Tibial nerve (tissue), 4 donors: ENCODE measurements at regions not wholly inside any gene's neighbourhood (a gene's known extent, or its start where the extent isn't known, plus 50 kb on each side); places are given as distances from the start of the nearest gene placed in this dataset.

Source experiments
- DNase-seq, 2 donors: peaks; one replicate each; pipeline ENCODE4 v3.0.0-alpha.2; 2019; ENCODE audit warnings: low spot score in 2 of 2
- H3K27ac ChIP-seq, 4 donors: fragments of 200-600 bp; sonication (generic) in 3 of 4; one replicate each; pipeline ENCODE4 v1.5.1; 2017 to 2019; ENCODE audit warnings: mild to moderate bottlenecking in 1 of 4
- H3K27me3 ChIP-seq, 2 donors: fragments of 200-600 bp; sonication (generic) in 1 of 2; one replicate each; pipeline versions ENCODE4 v1.5.1 to v1.6.0; 2017 to 2019
- H3K36me3 ChIP-seq, 3 donors: fragments of 200-600 bp; sonication (generic); one replicate each; pipeline ENCODE4 v1.5.1; 2018 to 2019
- H3K4me1 ChIP-seq, 4 donors: fragments of 200-600 bp; sonication (generic) in 3 of 4; one replicate each; pipeline ENCODE4 v1.5.1; 2017 to 2019
- H3K4me3 ChIP-seq, 4 donors: fragments of 200-600 bp; sonication (generic) in 3 of 4; one replicate each; pipeline ENCODE4 v1.5.1; 2017 to 2019; ENCODE audit warnings: mild to moderate bottlenecking in 1 of 4, moderate library complexity in 1 of 4
- H3K9me3 ChIP-seq, 4 donors: fragments of 200-600 bp; sonication (generic) in 3 of 4; one replicate each; pipeline ENCODE4 v1.5.1; 2017 to 2019
- CTCF ChIP-seq, 5 experiments: fragments of 200-600 bp in 3 of 5; fragments of 450-650 bp in 2 of 5; sonication (generic) in 3 of 5; IDR thresholded peaks; one replicate each; pipeline ENCODE4 v1.5.1; 2016 to 2019; ENCODE audit warnings: antibody characterized with exemption in 5 of 5, mild to moderate bottlenecking in 3 of 5, moderate library complexity in 2 of 5
- EP300 ChIP-seq, 2 donors: sonication (generic); formaldehyde crosslinking; IDR thresholded peaks; one replicate each; pipeline ENCODE4 v1.6.1; 2017; ENCODE audit warnings: antibody characterized with exemption in 2 of 2, mild to moderate bottlenecking in 1 of 2
- POLR2A ChIP-seq, 2 donors: fragments of 450-650 bp; IDR thresholded peaks; one replicate each; pipeline ENCODE4 v1.6.1; 2017; ENCODE audit warnings: antibody characterized with exemption in 2 of 2, mild to moderate bottlenecking in 2 of 2, moderate library complexity in 2 of 2
- WGBS, 2 donors: methylation state at CpG; one replicate each; pipeline ENCODE4 v1.1.5; 2018; 5-methylcytosine and 5-hydroxymethylcytosine counted together

- H3K36me3 ChIP-seq = no peaks in the 10 kb centered on the region
- no peaks in the 10 kb centered on the region for H3K4me1 ChIP-seq
- H3K27me3 ChIP-seq = no peaks in the 10 kb centered on the region
- no peak for TF ChIP-seq CTCF (IDR thresholded peaks at IDR 0.05)
- no peak for TF ChIP-seq POLR2A (IDR thresholded peaks at IDR 0.05)
- TF ChIP-seq EP300 (IDR thresholded peaks at IDR 0.05) = no peak
- no peak overlapping the region for H3K27ac ChIP-seq
- no peak overlapping the region for H3K4me3 ChIP-seq
- no peaks in the 10 kb centered on the region for H3K9me3 ChIP-seq
- DNase-seq = no peak
- 63 to 76% methylated on average over 3 of the region's 3 CpGs for WGBS, 2 donors
These were observed 114.8 kb upstream of the XYLT1 start for GRCh38 chr16:17585449-17586074.

GRCh38 chr16:17578981-17579874 is 108.5 kb upstream of the XYLT1 start:
- peak; percentile 43 to 96 for DNase-seq
- 16 to 21% methylated on average over 10 of the region's 10 CpGs for WGBS, 2 donors

GRCh38 chr16:17574256-17574655 is 103.5 kb upstream of the XYLT1 start:
- Histone ChIP-seq H3K9me3 (no peaks in the 10 kb centered on the region), H3K27ac (no peak overlapping the region), H3K4me3 (no peak overlapping the region), H3K27me3 (no peaks in the 10 kb centered on the region), H3K4me1 (peaks cover 0 to 7% (median 0%) of the 10 kb centered on the region in 4 donors), H3K36me3 (no peaks in the 10 kb centered on the region)
- DNase-seq = no peak
- TF ChIP-seq POLR2A (IDR thresholded peaks at IDR 0.05) (no peak), CTCF (IDR thresholded peaks at IDR 0.05) (no peak), EP300 (IDR thresholded peaks at IDR 0.05) (no peak)
- 47 to 64% methylated on average over 3 of the region's 3 CpGs for WGBS, 2 donors

More at GRCh38 chr16:17578981-17579874, 108.5 kb upstream of the XYLT1 start:
- Histone ChIP-seq H3K4me3 (no peak overlapping the region), H3K27ac (peak overlapping the region in 2 of 4 donors; percentile 21 to 46), H3K9me3 (no peaks in the 10 kb centered on the region), H3K27me3 (no peaks in the 10 kb centered on the region), H3K4me1 (peaks cover 0 to 12% (median 0%) of the 10 kb centered on the region in 4 donors), H3K36me3 (no peaks in the 10 kb centered on the region)
- TF ChIP-seq POLR2A (IDR thresholded peaks at IDR 0.05) (no peak), CTCF (IDR thresholded peaks at IDR 0.05) (peak; percentile 78 to 88 (median 85)), EP300 (IDR thresholded peaks at IDR 0.05) (peak in 1 of 2 donors; percentile 43)

- Histone ChIP-seq H3K4me3 (no peak overlapping the region), H3K9me3 (no peaks in the 10 kb centered on the region), H3K27ac (no peak overlapping the region), H3K27me3 (no peaks in the 10 kb centered on the region), H3K4me1 (no peaks in the 10 kb centered on the region), H3K36me3 (no peaks in the 10 kb centered on the region)
- TF ChIP-seq POLR2A (IDR thresholded peaks at IDR 0.05) (no peak), EP300 (IDR thresholded peaks at IDR 0.05) (no peak), CTCF (IDR thresholded peaks at IDR 0.05) (no peak)
- DNase-seq = no peak
- WGBS, 2 donors = 75 to 84% methylated on average over 1 of the region's 1 CpG
These were observed 101.4 kb upstream of the XYLT1 start for GRCh38 chr16:17572145-17572544.
